ENCODE measurements at regions not wholly inside any gene's neighbourhood (a gene's known extent, or its start where the extent isn't known, plus 50 kb on each side); places are given as distances from the start of the nearest gene placed in this dataset.

- H3K36me3 ChIP-seq (ENCODE audit: control insufficient read depth in 1 of 2, insufficient read depth in 2 of 2, low read length in 2 of 2) = no peaks in the 10 kb centered on the region
- H3K27me3 ChIP-seq (ENCODE audit: control insufficient read depth in 1 of 2, insufficient read depth in 2 of 2, low read length in 2 of 2) = peaks cover 6 to 11% of the 10 kb centered on the region in 2 donors
- H3K27ac ChIP-seq (ENCODE audit: low read depth, low read length) = no peak overlapping the region
- H3K9ac ChIP-seq (ENCODE audit: low read depth in 1 of 2, low read length in 2 of 2) = no peak overlapping the region
- no peaks in the 10 kb centered on the region for H3K4me1 ChIP-seq (ENCODE audit: control insufficient read depth in 1 of 2, insufficient read depth in 2 of 2, low read length in 2 of 2)
- H3K4me3 ChIP-seq (ENCODE audit: low read depth in 1 of 2, low read length in 2 of 2) = no peak overlapping the region
- H3K9me3 ChIP-seq (ENCODE audit: control insufficient read depth in 1 of 2, low read length in 2 of 2) = no peaks in the 10 kb centered on the region
Measured at GRCh38 chr1:29895201-29895600, 658.9 kb downstream of the PTPRU start.

GRCh38 chr1:29894311-29894710, 658.0 kb downstream of the PTPRU start:
- H3K9ac ChIP-seq (ENCODE audit: low read depth in 1 of 2, low read length in 2 of 2) = no peak overlapping the region
- no peaks in the 10 kb centered on the region for H3K36me3 ChIP-seq (ENCODE audit: control insufficient read depth in 1 of 2, insufficient read depth in 2 of 2, low read length in 2 of 2)
- H3K27me3 ChIP-seq (ENCODE audit: control insufficient read depth in 1 of 2, insufficient read depth in 2 of 2, low read length in 2 of 2) = peaks cover 6 to 12% of the 10 kb centered on the region in 2 donors
- H3K4me3 ChIP-seq (ENCODE audit: low read depth in 1 of 2, low read length in 2 of 2) = no peak overlapping the region
- H3K27ac ChIP-seq (ENCODE audit: low read depth, low read length) = no peak overlapping the region
- no peaks in the 10 kb centered on the region for H3K9me3 ChIP-seq (ENCODE audit: control insufficient read depth in 1 of 2, low read length in 2 of 2)
- no peaks in the 10 kb centered on the region for H3K4me1 ChIP-seq (ENCODE audit: control insufficient read depth in 1 of 2, insufficient read depth in 2 of 2, low read length in 2 of 2)

GRCh38 chr1:29893806-29894205, 657.5 kb downstream of the PTPRU start:
- Histone ChIP-seq H3K9me3 (ENCODE audit: control insufficient read depth in 1 of 2, low read length in 2 of 2) (no peaks in the 10 kb centered on the region), H3K4me1 (ENCODE audit: control insufficient read depth in 1 of 2, insufficient read depth in 2 of 2, low read length in 2 of 2) (no peaks in the 10 kb centered on the region), H3K36me3 (ENCODE audit: control insufficient read depth in 1 of 2, insufficient read depth in 2 of 2, low read length in 2 of 2) (no peaks in the 10 kb centered on the region), H3K27me3 (ENCODE audit: control insufficient read depth in 1 of 2, insufficient read depth in 2 of 2, low read length in 2 of 2) (peaks cover 6 to 12% of the 10 kb centered on the region in 2 donors), H3K27ac (ENCODE audit: low read depth, low read length) (no peak overlapping the region), H3K9ac (ENCODE audit: low read depth in 1 of 2, low read length in 2 of 2) (no peak overlapping the region), H3K4me3 (ENCODE audit: low read depth in 1 of 2, low read length in 2 of 2) (no peak overlapping the region)

GRCh38 chr1:29893046-29893723, 656.9 kb downstream of the PTPRU start:
- no peaks in the 10 kb centered on the region for H3K4me1 ChIP-seq (ENCODE audit: control insufficient read depth in 1 of 2, insufficient read depth in 2 of 2, low read length in 2 of 2)
- no peak overlapping the region for H3K9ac ChIP-seq (ENCODE audit: low read depth in 1 of 2, low read length in 2 of 2)
- H3K27me3 ChIP-seq (ENCODE audit: control insufficient read depth in 1 of 2, insufficient read depth in 2 of 2, low read length in 2 of 2) = peaks cover 6 to 12% of the 10 kb centered on the region in 2 donors
- no peaks in the 10 kb centered on the region for H3K36me3 ChIP-seq (ENCODE audit: control insufficient read depth in 1 of 2, insufficient read depth in 2 of 2, low read length in 2 of 2)
- H3K9me3 ChIP-seq (ENCODE audit: control insufficient read depth in 1 of 2, low read length in 2 of 2) = no peaks in the 10 kb centered on the region
- no peak overlapping the region for H3K27ac ChIP-seq (ENCODE audit: low read depth, low read length)
- no peak overlapping the region for H3K4me3 ChIP-seq (ENCODE audit: low read depth in 1 of 2, low read length in 2 of 2)

- Histone ChIP-seq H3K4me3 (ENCODE audit: low read depth in 1 of 2, low read length in 2 of 2) (no peak overlapping the region), H3K9me3 (ENCODE audit: control insufficient read depth in 1 of 2, low read length in 2 of 2) (no peaks in the 10 kb centered on the region), H3K9ac (ENCODE audit: low read depth in 1 of 2, low read length in 2 of 2) (no peak overlapping the region), H3K4me1 (ENCODE audit: control insufficient read depth in 1 of 2, insufficient read depth in 2 of 2, low read length in 2 of 2) (no peaks in the 10 kb centered on the region), H3K36me3 (ENCODE audit: control insufficient read depth in 1 of 2, insufficient read depth in 2 of 2, low read length in 2 of 2) (no peaks in the 10 kb centered on the region), H3K27ac (ENCODE audit: low read depth, low read length) (no peak overlapping the region), H3K27me3 (ENCODE audit: control insufficient read depth in 1 of 2, insufficient read depth in 2 of 2, low read length in 2 of 2) (peaks cover 4 to 10% of the 10 kb centered on the region in 2 donors)
Measured at GRCh38 chr1:29892247-29892646, 655.9 kb downstream of the PTPRU start.

GRCh38 chr1:29890201-29890959, 654.1 kb downstream of the PTPRU start:
- Histone ChIP-seq H3K27ac (ENCODE audit: low read depth, low read length) (no peak overlapping the region), H3K4me3 (ENCODE audit: low read depth in 1 of 2, low read length in 2 of 2) (no peak overlapping the region), H3K9ac (ENCODE audit: low read depth in 1 of 2, low read length in 2 of 2) (no peak overlapping the region), H3K27me3 (ENCODE audit: control insufficient read depth in 1 of 2, insufficient read depth in 2 of 2, low read length in 2 of 2) (peaks cover 0 to 9% of the 10 kb centered on the region in 2 donors), H3K9me3 (ENCODE audit: control insufficient read depth in 1 of 2, low read length in 2 of 2) (no peaks in the 10 kb centered on the region), H3K4me1 (ENCODE audit: control insufficient read depth in 1 of 2, insufficient read depth in 2 of 2, low read length in 2 of 2) (no peaks in the 10 kb centered on the region), H3K36me3 (ENCODE audit: control insufficient read depth in 1 of 2, insufficient read depth in 2 of 2, low read length in 2 of 2) (no peaks in the 10 kb centered on the region)

GRCh38 chr1:29889776-29890175, 653.5 kb downstream of the PTPRU start:
- Histone ChIP-seq H3K27me3 (ENCODE audit: control insufficient read depth in 1 of 2, insufficient read depth in 2 of 2, low read length in 2 of 2) (peaks cover 0 to 4% of the 10 kb centered on the region in 2 donors), H3K9ac (ENCODE audit: low read depth in 1 of 2, low read length in 2 of 2) (no peak overlapping the region), H3K27ac (ENCODE audit: low read depth, low read length) (no peak overlapping the region), H3K4me3 (ENCODE audit: low read depth in 1 of 2, low read length in 2 of 2) (no peak overlapping the region), H3K36me3 (ENCODE audit: control insufficient read depth in 1 of 2, insufficient read depth in 2 of 2, low read length in 2 of 2) (no peaks in the 10 kb centered on the region), H3K9me3 (ENCODE audit: control insufficient read depth in 1 of 2, low read length in 2 of 2) (no peaks in the 10 kb centered on the region), H3K4me1 (ENCODE audit: control insufficient read depth in 1 of 2, insufficient read depth in 2 of 2, low read length in 2 of 2) (no peaks in the 10 kb centered on the region)

GRCh38 chr1:29884740-29885139, 648.4 kb downstream of the PTPRU start:
- Histone ChIP-seq H3K27me3 (ENCODE audit: control insufficient read depth in 1 of 2, insufficient read depth in 2 of 2, low read length in 2 of 2) (no peaks in the 10 kb centered on the region), H3K36me3 (ENCODE audit: control insufficient read depth in 1 of 2, insufficient read depth in 2 of 2, low read length in 2 of 2) (no peaks in the 10 kb centered on the region), H3K27ac (ENCODE audit: low read depth, low read length) (no peak overlapping the region), H3K9ac (ENCODE audit: low read depth in 1 of 2, low read length in 2 of 2) (no peak overlapping the region), H3K9me3 (ENCODE audit: control insufficient read depth in 1 of 2, low read length in 2 of 2) (no peaks in the 10 kb centered on the region), H3K4me1 (ENCODE audit: control insufficient read depth in 1 of 2, insufficient read depth in 2 of 2, low read length in 2 of 2) (no peaks in the 10 kb centered on the region), H3K4me3 (ENCODE audit: low read depth in 1 of 2, low read length in 2 of 2) (no peak overlapping the region)

GRCh38 chr1:29883986-29884385, 647.7 kb downstream of the PTPRU start:
- Histone ChIP-seq H3K4me3 (ENCODE audit: low read depth in 1 of 2, low read length in 2 of 2) (no peak overlapping the region), H3K27ac (ENCODE audit: low read depth, low read length) (no peak overlapping the region), H3K36me3 (ENCODE audit: control insufficient read depth in 1 of 2, insufficient read depth in 2 of 2, low read length in 2 of 2) (no peaks in the 10 kb centered on the region), H3K9me3 (ENCODE audit: control insufficient read depth in 1 of 2, low read length in 2 of 2) (no peaks in the 10 kb centered on the region), H3K27me3 (ENCODE audit: control insufficient read depth in 1 of 2, insufficient read depth in 2 of 2, low read length in 2 of 2) (no peaks in the 10 kb centered on the region), H3K9ac (ENCODE audit: low read depth in 1 of 2, low read length in 2 of 2) (no peak overlapping the region), H3K4me1 (ENCODE audit: control insufficient read depth in 1 of 2, insufficient read depth in 2 of 2, low read length in 2 of 2) (no peaks in the 10 kb centered on the region)

GRCh38 chr1:29883411-29883832, 647.1 kb downstream of the PTPRU start:
- H3K4me1 ChIP-seq (ENCODE audit: control insufficient read depth in 1 of 2, insufficient read depth in 2 of 2, low read length in 2 of 2) = no peaks in the 10 kb centered on the region
- no peaks in the 10 kb centered on the region for H3K36me3 ChIP-seq (ENCODE audit: control insufficient read depth in 1 of 2, insufficient read depth in 2 of 2, low read length in 2 of 2)
- no peaks in the 10 kb centered on the region for H3K27me3 ChIP-seq (ENCODE audit: control insufficient read depth in 1 of 2, insufficient read depth in 2 of 2, low read length in 2 of 2)

More at GRCh38 chr1:29883411-29883832, 647.1 kb downstream of the PTPRU start:
- no peak overlapping the region for H3K27ac ChIP-seq (ENCODE audit: low read depth, low read length)
- no peaks in the 10 kb centered on the region for H3K9me3 ChIP-seq (ENCODE audit: control insufficient read depth in 1 of 2, low read length in 2 of 2)
- H3K4me3 ChIP-seq (ENCODE audit: low read depth in 1 of 2, low read length in 2 of 2) = no peak overlapping the region
- no peak overlapping the region for H3K9ac ChIP-seq (ENCODE audit: low read depth in 1 of 2, low read length in 2 of 2)

Data from duodenal mucosa (tissue), 2 donors.